Amygdala (tissue), 56 donors: ENCODE measurements at regions not wholly inside any gene's neighbourhood (a gene's known extent, or its start where the extent isn't known, plus 50 kb on each side); places are given as distances from the start of the nearest gene placed in this dataset.

Source experiments
- DNase-seq, 56 donors: peaks; one replicate each; lab custom pipeline; 2025; lab: John Stamatoyannopoulos, UW

DNA sequence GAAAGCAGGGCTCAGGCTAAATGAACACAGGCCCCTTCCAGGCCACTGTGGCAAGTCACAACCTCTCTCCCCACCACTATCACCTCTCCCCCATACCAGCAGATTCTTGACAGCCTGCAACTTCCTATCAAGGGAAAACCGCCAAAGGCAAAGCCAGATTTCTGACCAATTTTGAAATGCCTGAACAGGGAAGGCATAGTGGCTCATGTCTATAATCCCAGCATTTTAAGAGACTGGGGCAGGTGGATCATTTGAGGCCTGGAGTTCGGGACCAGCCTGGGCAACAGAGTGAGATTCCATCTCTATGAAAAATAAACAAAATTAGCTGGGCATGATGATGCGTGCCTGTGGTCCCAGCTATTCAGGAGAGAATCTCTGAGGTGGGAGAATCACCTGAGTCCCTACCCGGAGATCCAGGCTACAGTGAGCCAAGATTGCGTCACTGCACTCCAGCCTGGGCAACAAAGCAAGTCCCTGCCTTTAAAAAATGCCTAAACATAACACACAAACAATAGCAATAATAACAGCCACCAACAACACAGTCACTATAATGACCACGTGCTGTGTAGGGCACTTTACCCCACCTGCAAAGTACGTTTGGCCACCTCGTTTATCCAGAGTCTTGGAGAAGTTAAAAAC, 75.5 kb upstream of the GLI2 start:
- no peak for DNase-seq

DNA sequence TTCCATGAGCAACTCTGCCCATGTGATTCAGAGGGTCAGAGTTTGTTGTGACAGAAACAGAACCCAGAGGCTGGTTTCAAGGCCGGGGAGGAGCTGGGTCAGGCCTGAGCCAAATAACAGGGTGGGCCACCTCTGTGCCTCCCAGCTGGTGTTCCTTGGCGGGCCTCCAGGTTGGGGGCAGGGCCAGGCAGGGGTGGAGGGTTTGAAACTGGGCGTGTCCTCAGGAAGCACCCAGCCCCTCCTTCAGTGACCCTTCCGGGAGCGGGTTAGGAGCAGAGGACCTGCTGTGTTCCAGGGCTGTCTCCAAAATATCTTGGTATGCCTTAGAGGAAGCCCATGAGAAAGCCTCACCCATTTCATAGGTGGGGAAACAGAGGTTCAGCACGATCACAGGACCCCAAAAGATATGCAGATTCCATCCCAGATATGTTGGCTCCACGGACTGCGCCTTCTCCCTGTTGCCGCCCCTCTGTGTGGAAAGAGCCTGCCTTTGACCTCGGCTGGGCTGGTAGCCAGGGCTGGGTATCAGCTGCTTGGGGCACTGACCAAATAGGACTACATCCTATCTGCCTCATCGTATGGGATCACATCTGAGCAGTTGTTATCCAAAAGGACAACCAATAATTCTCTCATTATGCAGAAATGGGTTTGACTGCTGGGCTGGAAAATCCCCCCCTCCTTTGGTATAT, 74.8 kb upstream of the GLI2 start:
- peak in 4 of 56 donors; percentile 17 to 31 (median 26) for DNase-seq

DNA sequence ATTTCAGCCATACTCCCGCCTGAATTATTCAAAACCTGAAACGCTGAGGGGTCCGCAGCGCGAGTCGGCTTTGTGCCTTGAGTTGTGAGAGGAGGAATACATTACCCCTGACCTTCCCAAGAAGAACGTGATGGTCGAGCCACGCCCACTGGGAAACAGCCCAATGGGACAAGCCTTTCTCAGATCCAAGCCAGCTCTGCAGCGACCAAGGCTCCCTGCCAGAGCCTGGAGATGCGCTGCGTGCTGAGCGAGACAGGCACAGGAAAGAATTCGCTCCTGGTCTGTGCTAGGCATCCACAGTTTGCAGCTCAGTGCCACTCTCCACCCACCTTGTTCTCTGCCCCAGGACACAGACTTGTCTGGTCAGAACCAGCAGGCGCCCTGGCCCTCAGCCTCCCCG, 74.1 kb upstream of the GLI2 start:
- peak in 38 of 56 donors; percentile 7 to 73 (median 34) for DNase-seq

DNA sequence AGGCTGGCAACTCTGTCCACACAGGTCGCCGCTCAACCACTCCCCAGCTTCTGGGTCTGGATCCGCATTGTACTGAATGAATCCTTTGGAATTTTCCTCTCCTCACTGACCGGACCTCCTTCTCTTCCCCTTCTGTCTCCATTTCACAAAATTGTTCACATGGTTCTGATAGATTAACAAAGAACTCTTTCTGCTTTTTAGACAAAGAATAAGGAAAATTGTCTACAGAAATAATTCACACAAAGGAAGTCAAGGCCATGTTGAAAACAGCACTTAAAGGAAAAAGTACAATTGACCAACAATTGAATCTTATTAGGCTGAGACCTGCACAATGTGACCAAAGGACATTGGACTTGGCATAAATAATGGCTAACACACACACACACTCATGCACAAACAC, 73.6 kb upstream of the GLI2 start:
- no peak for DNase-seq

DNA sequence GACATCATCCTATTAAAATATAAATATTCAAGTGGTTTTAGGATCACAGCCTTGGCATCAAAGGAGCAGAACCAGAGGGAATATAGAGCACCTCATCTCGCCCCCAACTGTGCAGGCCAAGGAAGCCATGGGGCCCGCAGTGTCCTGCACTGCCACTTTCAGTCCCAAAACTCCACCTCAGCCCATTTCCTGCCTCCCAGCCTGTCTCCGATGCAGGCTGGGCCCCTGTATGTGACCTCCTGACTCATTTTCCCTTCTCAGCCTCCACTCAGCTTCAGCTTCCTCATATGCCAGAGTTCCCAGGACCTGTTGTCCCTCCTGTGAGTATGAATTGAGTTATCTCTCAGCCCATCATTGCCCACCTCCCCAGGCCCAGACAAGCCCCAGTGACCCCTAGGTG, 72.9 kb upstream of the GLI2 start:
- no peak for DNase-seq

DNA sequence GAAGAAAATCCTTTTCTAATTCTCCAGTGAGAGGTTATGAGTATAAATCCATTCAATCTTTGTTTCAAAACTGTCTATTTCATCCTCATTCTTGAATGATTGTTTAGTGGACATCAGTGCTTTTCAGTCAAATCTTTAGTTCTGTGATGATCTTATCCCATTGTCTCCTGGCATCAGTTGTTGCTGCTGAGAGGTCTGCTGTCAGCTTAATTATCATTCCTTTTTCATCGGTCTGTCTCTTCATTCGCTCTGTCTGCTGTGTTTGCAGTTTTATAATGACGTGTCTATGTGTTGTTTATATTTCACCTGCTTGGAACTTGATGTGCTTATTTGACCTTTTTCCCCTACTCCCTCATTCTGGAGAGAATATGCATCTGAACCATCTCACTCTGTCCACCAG, 69.2 kb upstream of the GLI2 start:
- no peak for DNase-seq

DNA sequence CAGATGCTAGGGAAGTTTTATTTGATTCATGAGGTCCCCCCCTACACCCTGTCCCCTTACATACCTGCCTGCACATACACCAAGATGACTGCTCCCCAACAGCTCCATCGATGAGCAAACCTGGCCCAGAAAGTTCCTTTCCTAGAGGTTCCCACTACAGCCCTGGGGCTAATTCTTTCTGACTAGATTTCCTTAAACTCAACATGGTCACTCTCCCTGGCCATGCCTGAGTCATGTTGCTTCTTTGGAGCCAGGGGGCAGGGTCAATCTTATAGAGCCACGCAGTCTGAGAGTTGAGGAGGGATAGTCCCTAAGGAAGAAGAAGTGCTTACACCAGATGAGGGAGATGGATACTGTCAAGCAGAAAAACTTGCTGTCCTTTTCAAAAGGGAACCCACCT, 67.7 kb upstream of the GLI2 start:
- DNase-seq = no peak

DNA sequence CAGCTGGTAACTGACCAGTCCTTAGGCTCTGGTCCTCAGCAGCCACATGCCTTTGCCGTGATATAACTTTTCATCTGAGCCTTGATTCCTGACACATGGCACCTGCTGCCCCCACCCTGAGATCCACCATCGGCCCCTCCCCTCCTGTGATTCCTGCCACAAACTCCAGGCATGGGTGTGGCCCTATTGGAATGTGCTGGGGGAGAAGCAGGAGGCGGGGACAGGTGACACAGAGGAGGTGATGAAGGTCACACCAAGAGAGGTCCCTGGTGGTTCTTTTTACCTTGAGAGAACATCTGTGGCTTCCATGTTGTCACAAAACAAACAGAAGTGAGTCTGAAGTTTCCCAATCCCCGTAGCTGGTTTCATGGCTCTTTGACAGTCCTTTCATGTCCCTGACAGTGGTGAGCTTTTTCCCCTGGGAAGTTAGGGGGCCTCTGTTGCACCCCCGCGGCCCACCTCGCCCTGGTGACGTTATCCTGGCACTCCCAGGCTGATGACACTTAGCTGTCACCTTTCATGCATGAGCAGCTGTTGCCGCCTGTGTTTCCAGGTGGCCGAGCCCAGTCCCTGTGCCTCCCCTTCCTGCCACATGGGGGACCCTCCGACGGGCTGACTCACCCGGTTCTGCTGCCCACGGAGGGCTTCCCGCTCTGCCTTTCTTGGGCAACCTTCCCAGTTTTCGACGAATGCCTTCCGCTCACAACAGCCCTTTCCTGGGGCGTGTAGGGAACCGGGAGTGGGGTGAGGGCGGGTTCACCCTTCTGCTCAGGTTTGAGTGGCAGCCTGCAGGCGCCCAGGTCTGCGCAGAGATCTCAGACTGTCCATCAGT, 66.3 kb upstream of the GLI2 start:
- DNase-seq = peak in 1 of 56 donors; percentile 40

DNA sequence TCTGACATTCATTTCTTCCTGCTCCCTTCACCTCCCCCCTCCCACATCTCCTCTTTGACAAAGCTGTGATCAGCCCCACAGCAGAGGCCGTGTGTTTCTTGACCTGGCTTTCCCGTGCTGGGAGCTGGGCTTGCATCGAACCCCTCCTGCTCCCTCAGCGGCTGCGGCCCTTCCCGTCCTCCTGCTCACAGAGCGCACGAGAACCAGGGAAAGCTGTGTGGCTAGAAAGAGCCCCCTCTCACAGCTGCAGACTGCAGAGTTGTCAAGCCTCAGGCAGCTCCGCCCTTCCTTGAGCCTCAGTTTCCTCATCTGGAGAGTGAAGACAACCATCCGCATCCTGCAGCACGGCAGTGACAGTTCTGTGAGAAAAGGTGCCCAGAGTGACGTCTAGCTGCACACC, 65.7 kb upstream of the GLI2 start:
- no peak for DNase-seq

DNA sequence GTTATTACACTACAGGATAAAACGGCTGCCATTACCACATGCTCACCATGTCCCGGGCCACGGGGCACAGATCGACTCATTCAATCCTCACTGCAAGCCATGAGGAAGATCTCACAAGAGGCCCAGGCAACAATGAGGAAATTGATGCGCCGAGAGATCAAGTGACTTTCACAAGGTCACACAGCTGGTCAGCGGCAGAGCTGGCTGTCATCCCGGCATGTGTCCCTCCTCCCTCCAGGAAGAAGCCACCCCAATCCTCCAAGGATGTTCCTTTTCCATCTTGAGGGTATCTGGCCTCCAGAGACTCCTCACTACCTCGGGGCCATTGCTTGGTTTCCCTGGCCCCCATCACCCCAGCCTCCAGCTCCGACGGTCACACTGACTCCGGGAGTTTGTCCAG, 65.3 kb upstream of the GLI2 start:
- DNase-seq = no peak

DNA sequence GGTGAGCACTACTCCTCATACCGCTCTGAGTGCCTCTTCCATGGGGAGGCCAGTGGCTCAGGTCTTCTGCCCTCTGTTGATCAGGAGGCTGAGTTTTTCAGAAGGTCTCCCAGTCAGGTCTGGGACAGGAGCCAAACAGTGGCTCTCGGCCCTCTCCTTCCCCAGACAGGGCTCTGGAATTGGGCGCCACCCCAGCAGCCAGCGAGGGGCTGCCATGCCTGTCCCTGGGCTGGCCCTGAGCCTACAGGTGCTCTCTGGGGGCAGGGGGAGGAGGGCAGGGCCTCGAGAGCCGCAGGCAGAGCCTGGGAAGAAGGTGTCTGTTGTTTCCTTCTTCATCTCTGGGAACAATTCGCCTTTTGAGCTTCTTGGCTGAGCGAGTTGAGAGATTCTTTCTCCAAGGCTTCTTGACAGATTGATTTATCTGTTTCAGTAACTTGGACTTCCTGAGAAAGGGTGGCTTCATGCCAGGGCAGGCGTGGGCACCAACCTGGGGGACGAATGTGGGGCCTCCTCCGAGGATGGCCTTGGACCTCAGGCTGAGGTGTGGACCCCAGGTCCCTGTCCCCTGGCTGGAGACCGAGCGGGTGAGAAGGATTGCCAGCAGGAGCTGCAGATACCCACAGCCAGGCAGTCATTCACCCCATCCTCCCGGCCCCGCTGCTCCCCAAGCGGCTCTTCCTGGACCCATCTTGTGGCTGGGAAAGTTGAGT, 64.7 kb upstream of the GLI2 start:
- no peak for DNase-seq

DNA sequence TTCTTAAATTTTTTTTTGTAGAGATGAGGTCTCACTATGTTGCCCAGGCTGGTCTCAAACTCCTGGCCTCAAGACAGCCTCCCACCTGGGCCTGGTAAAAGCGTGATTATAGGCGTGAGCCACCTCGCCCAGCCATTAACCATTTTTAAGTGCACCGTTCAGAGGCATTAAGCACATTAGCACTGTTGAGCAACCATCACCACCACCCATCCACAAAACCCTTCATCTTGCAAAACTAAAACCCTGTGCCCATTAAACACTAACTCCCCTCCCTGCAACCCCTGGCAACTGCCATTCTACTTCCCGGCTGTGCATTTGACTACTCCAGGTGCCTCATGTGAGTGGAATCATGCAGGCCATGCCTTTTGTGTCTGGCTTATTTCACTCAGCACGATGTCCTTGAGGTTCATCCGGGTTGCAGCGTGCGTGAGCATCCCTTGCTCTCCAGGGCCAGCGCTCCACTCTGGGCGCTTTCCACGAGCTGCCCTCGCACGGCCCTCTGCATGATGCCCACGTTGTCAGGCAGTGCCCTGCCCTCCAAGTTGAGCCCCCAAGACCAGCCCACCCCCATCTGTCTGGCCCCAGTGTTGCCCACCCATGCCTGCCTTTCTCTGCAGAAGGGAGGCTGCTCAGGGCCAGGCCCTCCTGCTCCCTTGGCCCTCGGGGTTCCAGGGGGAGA, 63.0 kb upstream of the GLI2 start:
- no peak for DNase-seq

DNA sequence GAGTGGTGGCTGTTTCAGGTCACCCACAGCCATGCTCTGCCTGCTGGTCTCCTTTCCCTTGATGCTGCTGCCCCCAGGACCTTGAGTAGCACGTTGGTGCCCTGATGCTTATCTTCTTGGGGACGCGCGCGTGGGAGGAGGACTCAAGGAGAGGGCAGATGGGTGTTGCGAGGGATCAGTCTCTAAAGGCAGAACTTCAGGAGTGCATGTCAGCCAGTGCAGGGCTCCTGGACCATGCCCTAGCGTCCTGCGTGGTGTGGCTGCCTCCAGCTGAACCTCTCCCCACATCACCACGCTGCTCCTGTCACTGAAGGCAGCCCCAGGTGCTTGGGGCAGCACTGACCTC, 62.5 kb upstream of the GLI2 start:
- DNase-seq = no peak

DNA sequence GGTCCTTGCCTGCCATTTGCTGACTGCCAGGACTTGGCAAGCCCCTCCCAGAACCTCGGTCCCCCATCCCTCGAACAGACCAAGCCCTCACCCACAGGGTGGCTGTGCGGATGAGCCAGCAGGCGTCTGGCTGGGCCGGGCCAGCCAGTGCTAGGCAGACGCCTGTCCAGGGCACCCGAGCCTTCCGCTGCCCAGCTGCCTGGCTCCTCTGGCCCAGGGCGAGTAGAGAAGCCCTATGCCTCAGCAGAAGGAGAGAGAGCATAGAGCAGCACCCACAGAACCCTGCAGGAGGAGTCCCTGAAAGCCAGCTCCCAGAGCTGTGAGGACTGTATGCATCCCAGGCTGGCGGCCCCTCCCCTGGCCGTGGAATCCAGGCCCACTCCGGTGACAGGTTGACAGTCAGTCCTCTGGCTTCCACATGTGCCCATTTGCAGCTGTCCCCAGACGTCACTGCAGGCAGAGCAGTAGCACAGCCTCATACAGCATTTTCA, 62.1 kb upstream of the GLI2 start:
- no peak for DNase-seq

DNA sequence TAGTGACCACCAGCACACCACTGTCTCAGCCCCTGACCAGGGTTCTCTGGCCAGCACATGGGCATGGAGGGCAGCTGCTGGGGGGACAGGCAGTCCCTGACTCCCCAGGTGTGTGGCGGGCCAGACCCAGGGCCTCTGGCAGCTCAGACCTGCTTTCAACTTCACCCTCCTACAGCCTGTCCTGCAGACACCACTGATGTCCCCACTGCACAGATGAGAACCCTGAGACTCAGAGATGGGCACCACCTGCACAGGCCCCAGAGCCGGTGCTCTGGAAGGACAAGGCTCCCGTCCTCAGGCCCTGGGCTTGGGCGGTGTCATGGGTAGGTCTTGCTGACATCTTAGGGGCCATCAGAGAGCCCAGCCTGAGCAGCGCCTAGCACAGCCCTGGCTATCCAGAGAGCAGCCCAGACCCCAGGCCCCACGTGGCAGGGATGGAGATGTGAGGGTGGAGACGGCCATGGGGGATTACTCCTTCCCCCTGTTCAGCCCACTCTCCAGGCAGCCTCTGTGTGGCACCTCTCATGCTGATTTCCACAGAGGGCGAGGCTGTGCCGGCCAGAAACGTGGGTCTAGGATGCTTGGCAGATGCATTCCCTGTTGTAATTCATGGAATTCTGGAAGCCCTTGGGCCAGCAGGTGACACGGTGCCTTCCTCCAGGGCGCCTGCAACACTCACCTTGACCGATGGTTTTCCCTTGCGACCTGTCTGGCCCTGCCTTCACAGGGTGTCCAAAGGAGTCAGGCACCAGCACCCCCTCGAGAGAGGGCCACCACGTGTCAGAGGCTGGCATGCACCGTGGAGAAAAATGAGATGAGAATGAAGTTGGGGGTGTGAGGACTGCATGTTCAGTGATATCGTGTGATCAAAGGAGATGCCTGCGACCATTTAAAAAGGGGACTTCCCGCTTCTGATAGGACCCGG, 61.2 kb upstream of the GLI2 start:
- no peak for DNase-seq

DNA sequence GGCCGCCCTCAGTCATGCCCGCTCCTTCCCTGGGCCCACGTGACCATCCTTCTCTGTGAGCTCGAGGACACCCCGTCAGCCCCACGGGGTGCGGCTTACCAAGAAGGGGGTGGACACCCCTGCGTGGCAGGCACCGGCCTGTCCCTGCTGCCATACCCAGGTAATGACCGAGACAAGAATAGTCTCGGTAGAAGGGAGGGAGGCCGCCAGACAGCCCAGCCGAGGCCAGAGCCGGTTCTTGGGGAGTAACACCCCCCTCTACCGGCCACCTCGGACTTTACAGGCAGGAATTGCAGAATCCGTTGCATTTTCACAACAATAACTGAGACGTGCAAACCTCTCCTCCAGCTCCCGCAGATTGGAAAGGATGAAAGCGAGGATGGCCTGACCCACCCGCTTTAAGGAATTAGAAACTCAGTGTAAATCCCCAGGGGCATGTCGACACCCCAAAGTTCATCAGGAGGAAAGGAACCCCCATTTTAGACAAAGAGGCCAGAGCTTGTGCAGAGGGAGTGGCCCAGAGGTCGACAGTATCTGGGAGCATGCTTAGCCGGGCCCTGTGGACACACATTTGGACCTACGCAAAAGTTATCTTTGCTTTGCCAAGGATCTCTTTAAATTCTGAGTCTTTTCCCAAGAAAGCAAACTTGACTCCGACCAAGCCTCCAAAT, 60.1 kb upstream of the GLI2 start:
- peak in 12 of 56 donors; percentile 5 to 56 (median 19) for DNase-seq

DNA sequence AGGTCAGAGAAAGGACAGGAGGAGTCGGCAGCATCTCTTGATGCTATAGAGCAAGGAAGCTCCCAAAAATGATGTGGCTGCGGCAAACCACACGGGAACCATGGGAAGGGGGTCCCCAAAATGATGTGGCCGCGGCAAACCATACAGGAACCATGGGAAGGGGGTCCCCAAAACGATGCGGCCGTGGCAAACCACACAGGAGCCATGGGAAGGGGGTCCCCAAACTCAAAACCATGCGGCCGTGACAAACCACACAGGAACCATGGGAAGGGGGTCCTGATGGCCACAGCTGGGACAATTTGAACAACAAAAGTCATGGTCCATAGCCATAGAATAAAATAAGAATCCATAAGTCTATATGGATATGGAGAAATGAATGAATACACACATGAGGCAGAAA, 58.4 kb upstream of the GLI2 start:
- DNase-seq = no peak

DNA sequence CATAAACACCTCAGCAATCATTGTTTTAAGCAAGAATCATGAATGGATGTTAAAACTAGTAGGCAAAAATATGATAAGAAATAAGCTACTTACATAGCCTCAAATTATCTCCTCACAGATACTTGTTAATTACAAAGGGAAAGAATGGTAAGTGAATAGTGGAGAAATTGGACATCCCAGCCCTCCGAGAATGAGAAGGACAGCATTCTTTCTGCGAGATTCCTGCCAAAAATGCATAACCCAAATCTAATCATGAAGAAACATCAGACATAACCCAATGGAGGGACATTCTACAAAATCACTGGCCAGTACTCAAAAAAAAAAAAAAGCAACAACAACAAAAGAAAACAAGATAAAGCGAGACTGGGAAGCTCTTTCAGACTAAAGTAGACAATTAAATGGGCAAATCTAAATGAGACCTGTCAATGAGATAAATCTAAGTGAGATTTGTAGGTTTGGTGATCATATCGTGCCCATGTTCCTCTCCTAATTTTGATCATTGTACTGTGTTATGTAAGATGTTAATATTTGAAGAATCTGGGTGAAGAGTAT, 57.9 kb upstream of the GLI2 start:
- DNase-seq = no peak
